ENCODE measurements at regions not wholly inside any gene's neighbourhood (a gene's known extent, or its start where the extent isn't known, plus 50 kb on each side); places are given as distances from the start of the nearest gene placed in this dataset.

- TF ChIP-seq USF1 (IDR thresholded peaks at IDR 0.05; ENCODE audit: borderline replicate concordance, extremely low read length, insufficient read depth, low read depth, low read length) (no peak), POLR2AphosphoS2 (IDR thresholded peaks at IDR 0.05; ENCODE audit: low read depth, low read length) (no peak), CEBPB (IDR thresholded peaks at IDR 0.05; ENCODE audit: borderline replicate concordance in 1 of 2, low read depth in 2 of 2, low read length in 2 of 2) (no peak), FOXK2 (IDR thresholded peaks at IDR 0.05) (no peak), SMARCA5 (IDR thresholded peaks at IDR 0.05) (no peak), IKZF2 (IDR thresholded peaks at IDR 0.05) (no peak), ZNF217 (IDR thresholded peaks at IDR 0.05) (no peak), POLR2A (IDR thresholded peaks at IDR 0.05; ENCODE audit: low read depth, low read length) (no peak), CHD2 (IDR thresholded peaks at IDR 0.05; ENCODE audit: borderline replicate concordance, low read depth, low read length) (no peak), POU2F2 (IDR thresholded peaks at IDR 0.05; ENCODE audit: borderline replicate concordance, low read depth, low read length) (no peak), ATF2 (IDR thresholded peaks at IDR 0.05; ENCODE audit: low read length) (no peak)
These were observed 125.9 kb upstream of the ESR1 start (continued) for GRCh38 chr6:151681433-151682059.

- no peaks in the 10 kb centered on the region for H4K20me1 ChIP-seq (ENCODE audit: control insufficient read depth, insufficient read depth)
- RAD21 ChIA-PET (ENCODE audit: unreplicated experiment) = interaction anchor here (1.5 to 2.7 kb wide), 2 partner anchors 9 to 443 kb away, joined by 5 to 14 read pairs; no protein-coding TSS in a partner anchor
- CTCF ChIA-PET = interaction anchor here (0.8 to 1.9 kb wide), 3 partner anchors 82 to 443 kb away, joined by 3 to 6 read pairs (median 3); no protein-coding TSS in a partner anchor
- H3K4me2 ChIP-seq (ENCODE audit: control insufficient read depth, insufficient read depth) = no peak overlapping the region
- 0 out of 4 replicates have a peak, but pooled peaks cover 0 to 3% of the 10 kb centered on the region in 2 experiments for H3K27me3 ChIP-seq (replicated peaks in 1 of 2; ENCODE audit: control insufficient read depth in 2 of 2, insufficient read depth in 2 of 2, low read length in 1 of 2)
- H3K9ac ChIP-seq (ENCODE audit: control insufficient read depth, insufficient read depth, low read length) = no peak overlapping the region
- DNase-seq (ENCODE audit: low read depth, low spot score) = no peak
- SMC1A ChIA-PET (ENCODE audit: uncharacterized antibody, unreplicated experiment) = interaction anchor here (2.4 kb wide), 1 partner anchor 9 kb away, joined by 15 read pairs; no protein-coding TSS in a partner anchor
- no TSS peak for BruUV-seq (replicated peaks)
- H3K4me3 ChIP-seq = no peak overlapping the region
- no peak for ATAC-seq
- H3K36me3 ChIP-seq (ENCODE audit: control insufficient read depth in 2 of 2, insufficient read depth in 2 of 2, low read length in 1 of 2) = no peaks in the 10 kb centered on the region
- WGBS (ENCODE audit: insufficient coverage, insufficient replicate concordance, low lambda C conversion rate, missing lambda C conversion rate) = 67% methylated on average over 3 of the region's 3 CpGs
- no peaks in the 10 kb centered on the region for H3K79me2 ChIP-seq (ENCODE audit: control insufficient read depth, insufficient read depth, low read length)
- POLR2A ChIA-PET = interaction anchor here (1.0 to 1.3 kb wide), 2 partner anchors 9 to 544 kb away, joined by 3 to 4 read pairs; no protein-coding TSS in a partner anchor
- H3K9me3 ChIP-seq (replicated peaks; ENCODE audit: control insufficient read depth, insufficient read depth, low read length) = no peaks in the 10 kb centered on the region
- H3K4me1 ChIP-seq (ENCODE audit: control insufficient read depth, insufficient read depth, low read length) = no peaks in the 10 kb centered on the region
- in situ Hi-C loops (cut with MboI) (loop anchor here (5.0 kb wide), 1 partner anchor 590 kb away; no protein-coding TSS in a partner anchor), intact Hi-C loops (cut with micrococcal nuclease; ENCODE audit: unreplicated experiment) (no loop called here)
- no peak for TF ChIP-seq RCOR1 (conservative IDR thresholded peaks at IDR 0.05; ENCODE audit: low read depth, low read length)
- no peak for TF ChIP-seq MEF2A (IDR thresholded peaks at IDR 0.05; ENCODE audit: insufficient read depth, low read depth, low read length)
- no peak for TF ChIP-seq RAD21 (IDR thresholded peaks at IDR 0.05; ENCODE audit: insufficient read depth, low read depth, low read length)
- no peak for TF ChIP-seq JUND (IDR thresholded peaks at IDR 0.05; ENCODE audit: low read depth, low read length)
- TF ChIP-seq SMAD1 (IDR thresholded peaks at IDR 0.05; ENCODE audit: low read depth, partially characterized antibody) = no peak
- no peak for TF ChIP-seq EGR1 (IDR thresholded peaks at IDR 0.05; ENCODE audit: borderline replicate concordance in 1 of 2, low read depth in 2 of 2, low read length in 2 of 2)
- TF ChIP-seq PBX3 (IDR thresholded peaks at IDR 0.05; ENCODE audit: insufficient replicate concordance, low read depth, low read length) = no peak
- no peak for TF ChIP-seq CEBPB (IDR thresholded peaks at IDR 0.05; ENCODE audit: borderline replicate concordance in 1 of 2, low read depth in 2 of 2, low read length in 2 of 2)
- no peak for TF ChIP-seq MYB (IDR thresholded peaks at IDR 0.05; ENCODE audit: borderline replicate concordance, low read depth, low read length)
- TF ChIP-seq NR2C1 (IDR thresholded peaks at IDR 0.05) = no peak
- no peak overlapping the region for H3K27ac ChIP-seq (ENCODE audit: control insufficient read depth, insufficient read depth)
- H2AFZ ChIP-seq (ENCODE audit: control insufficient read depth, low read depth, low read length) = no peak overlapping the region
- no peak for FAIRE-seq
These were observed 125.2 kb upstream of the ESR1 start for GRCh38 chr6:151682251-151682650.

Measured in GM12878 (cell line).